ENCODE measurements at regions not wholly inside any gene's neighbourhood (a gene's known extent, or its start where the extent isn't known, plus 50 kb on each side); places are given as distances from the start of the nearest gene placed in this dataset.
"Not testable (repeated sequence)": the region's sequence is repeated elsewhere in the genome, so short reads cannot be mapped to it uniquely, and the experiment has no call there.

DNA sequence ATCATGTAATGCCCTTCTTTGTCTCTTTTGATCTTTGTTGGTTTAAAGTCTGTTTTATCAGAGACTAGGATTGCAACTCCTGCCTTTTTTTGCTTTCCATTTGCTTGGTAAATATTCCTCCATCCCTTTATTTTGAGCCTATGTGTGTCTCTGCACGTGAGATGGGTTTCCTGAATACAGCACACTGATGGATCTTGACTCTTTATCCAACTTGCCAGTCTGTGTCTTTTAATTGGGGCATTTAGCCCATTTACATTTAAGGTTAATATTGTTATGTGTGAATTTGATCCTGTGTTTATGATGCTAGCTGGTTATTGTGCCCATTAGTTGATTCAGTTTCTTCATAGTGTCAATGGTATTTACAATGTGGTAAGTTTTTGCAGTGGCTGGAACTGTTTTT, 72.7 kb downstream of the ADCYAP1 start:
- not testable (repeated sequence) for H3K9me3 ChIP-seq (ENCODE audit: insufficient read depth, low read depth, low read length); H3K27ac ChIP-seq (ENCODE audit: low read depth, low read length); H3K4ac ChIP-seq (ENCODE audit: low read depth, low read length); H3K36me3 ChIP-seq (ENCODE audit: control insufficient read depth in 1 of 2, insufficient read depth in 2 of 2, low read length in 2 of 2); H2AFZ ChIP-seq (ENCODE audit: insufficient read depth, low read length, poor library complexity); H2AK5ac ChIP-seq (ENCODE audit: low read length); H4K8ac ChIP-seq (ENCODE audit: low read depth, low read length); H3K23ac ChIP-seq (ENCODE audit: low read length); H3K4me2 ChIP-seq (ENCODE audit: low read length); H4K12ac ChIP-seq (ENCODE audit: low read depth, low read length); H3K4me3 ChIP-seq (ENCODE audit: low read depth, low read length); H2BK120ac ChIP-seq (ENCODE audit: insufficient read depth, low read length, poor library complexity); H3K18ac ChIP-seq (ENCODE audit: low read length); H3K27me3 ChIP-seq (ENCODE audit: insufficient read depth, low read length); H4K91ac ChIP-seq (ENCODE audit: low read depth, low read length); H3K14ac ChIP-seq (ENCODE audit: low read length); H3K79me1 ChIP-seq (ENCODE audit: low read length); H3K4me1 ChIP-seq (ENCODE audit: control insufficient read depth in 1 of 2, insufficient read depth in 2 of 2, low read length in 2 of 2); DNase-seq; H2BK12ac ChIP-seq (ENCODE audit: low read length); H3K79me2 ChIP-seq (ENCODE audit: control insufficient read depth, insufficient read depth, low read length, poor library complexity); H3K9ac ChIP-seq (ENCODE audit: low read length); H2BK5ac ChIP-seq (ENCODE audit: low read depth, low read length, poor library complexity)
- WGBS (ENCODE audit: extremely low coverage, insufficient coverage, insufficient read length): no CpG with 5 or more reads among the region's 1 CpG

DNA sequence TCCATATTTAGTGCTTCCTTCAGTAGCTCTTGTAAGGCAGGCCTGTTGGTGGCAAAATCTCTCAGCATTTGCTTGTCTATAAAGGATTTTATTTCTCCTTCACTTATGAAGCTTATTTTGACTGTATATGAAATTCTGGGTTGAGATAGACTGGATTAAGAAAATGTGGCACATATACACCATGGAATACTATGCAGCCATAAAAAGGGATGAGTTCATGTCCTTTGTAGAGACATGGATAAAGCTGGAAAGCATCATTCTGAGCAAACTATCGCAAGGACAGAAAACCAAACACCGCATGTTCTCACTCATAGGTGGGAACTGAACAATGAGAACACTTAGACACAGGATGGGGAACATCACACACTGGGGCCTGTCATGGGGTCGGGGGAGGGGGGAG, 73.1 kb downstream of the ADCYAP1 start:
- not testable (repeated sequence) for H2BK120ac ChIP-seq (ENCODE audit: insufficient read depth, low read length, poor library complexity); H4K91ac ChIP-seq (ENCODE audit: low read depth, low read length); H3K9me3 ChIP-seq (ENCODE audit: insufficient read depth, low read depth, low read length); H4K12ac ChIP-seq (ENCODE audit: low read depth, low read length); H3K9ac ChIP-seq (ENCODE audit: low read length); H3K14ac ChIP-seq (ENCODE audit: low read length); H3K23ac ChIP-seq (ENCODE audit: low read length); H4K8ac ChIP-seq (ENCODE audit: low read depth, low read length); H2AFZ ChIP-seq (ENCODE audit: insufficient read depth, low read length, poor library complexity); H3K79me1 ChIP-seq (ENCODE audit: low read length); H2AK5ac ChIP-seq (ENCODE audit: low read length); H3K4me3 ChIP-seq (ENCODE audit: low read depth, low read length); H2BK12ac ChIP-seq (ENCODE audit: low read length); H3K4ac ChIP-seq (ENCODE audit: low read depth, low read length); H3K18ac ChIP-seq (ENCODE audit: low read length); H3K4me1 ChIP-seq (ENCODE audit: control insufficient read depth in 1 of 2, insufficient read depth in 2 of 2, low read length in 2 of 2); DNase-seq; H3K27me3 ChIP-seq (ENCODE audit: insufficient read depth, low read length); H2BK5ac ChIP-seq (ENCODE audit: low read depth, low read length, poor library complexity); H3K79me2 ChIP-seq (ENCODE audit: control insufficient read depth, insufficient read depth, low read length, poor library complexity); H3K4me2 ChIP-seq (ENCODE audit: low read length); H3K36me3 ChIP-seq (ENCODE audit: control insufficient read depth in 1 of 2, insufficient read depth in 2 of 2, low read length in 2 of 2); H3K27ac ChIP-seq (ENCODE audit: low read depth, low read length)
- no CpG with 5 or more reads among the region's 3 CpGs for WGBS (ENCODE audit: extremely low coverage, insufficient coverage, insufficient read length)

DNA sequence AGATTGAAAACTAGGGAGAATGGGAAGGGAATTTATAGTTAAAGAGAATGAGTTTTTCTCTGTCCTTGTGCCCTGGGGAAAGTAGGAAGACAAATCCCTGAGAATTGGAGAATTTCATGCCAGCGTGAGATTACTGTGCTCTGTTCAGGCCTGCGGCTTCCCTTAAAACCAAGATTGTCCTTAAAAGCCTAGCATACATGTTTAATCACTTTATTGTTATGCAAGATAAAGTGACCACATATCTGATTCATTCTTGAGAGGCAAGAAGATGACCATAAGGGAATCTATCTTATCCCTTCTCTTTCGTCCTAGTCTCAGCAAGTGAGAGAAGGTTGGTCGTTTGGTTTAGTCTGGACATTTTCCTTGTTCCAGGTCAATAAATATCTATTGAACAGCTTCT, 75.9 kb downstream of the ADCYAP1 start:
- no peak overlapping the region for H2AK5ac ChIP-seq (ENCODE audit: low read length)

DNA sequence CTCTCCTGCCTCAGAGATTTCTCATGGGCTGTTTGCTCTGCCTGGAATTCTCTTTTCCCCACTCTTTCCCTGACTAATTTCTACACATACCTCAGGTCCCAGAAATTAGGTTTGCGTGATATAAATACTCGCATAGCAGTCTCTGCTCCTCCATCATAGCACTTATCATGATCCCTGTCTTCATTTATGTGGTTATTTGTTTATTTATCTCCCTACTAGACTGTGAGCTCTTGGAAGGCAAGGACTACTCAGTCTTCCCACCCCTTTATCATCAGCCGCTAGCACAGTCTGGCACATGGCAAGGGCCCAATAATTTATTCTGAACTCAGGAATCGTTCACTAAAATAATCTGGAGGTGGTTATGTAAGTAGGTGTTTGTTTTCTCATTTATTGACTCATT, 79.3 kb downstream of the ADCYAP1 start:
- Histone ChIP-seq H4K91ac (ENCODE audit: low read depth, low read length) (no peak overlapping the region), H3K79me2 (ENCODE audit: control insufficient read depth, insufficient read depth, low read length, poor library complexity) (no peaks in the 10 kb centered on the region), H4K8ac (ENCODE audit: low read depth, low read length) (no peak overlapping the region), H3K4me3 (ENCODE audit: low read depth, low read length) (no peak overlapping the region), H2BK5ac (ENCODE audit: low read depth, low read length, poor library complexity) (no peak overlapping the region), H2AFZ (ENCODE audit: insufficient read depth, low read length, poor library complexity) (no peak overlapping the region), H3K36me3 (ENCODE audit: control insufficient read depth in 1 of 2, insufficient read depth in 2 of 2, low read length in 2 of 2) (peaks cover 0 to 7% of the 10 kb centered on the region in 2 experiments), H3K23ac (ENCODE audit: low read length) (no peak overlapping the region), H2AK5ac (ENCODE audit: low read length) (no peak overlapping the region), H3K18ac (ENCODE audit: low read length) (no peak overlapping the region), H2BK12ac (ENCODE audit: low read length) (no peak overlapping the region), H3K4me2 (ENCODE audit: low read length) (no peak overlapping the region), H3K79me1 (ENCODE audit: low read length) (peaks cover 2% of the 10 kb centered on the region), H3K9me3 (ENCODE audit: insufficient read depth, low read depth, low read length) (peaks cover 3% of the 10 kb centered on the region), H3K27me3 (ENCODE audit: insufficient read depth, low read length) (no peaks in the 10 kb centered on the region), H3K14ac (ENCODE audit: low read length) (no peak overlapping the region), H2BK120ac (ENCODE audit: insufficient read depth, low read length, poor library complexity) (no peak overlapping the region), H4K12ac (ENCODE audit: low read depth, low read length) (no peak overlapping the region), H3K9ac (ENCODE audit: low read length) (no peak overlapping the region), H3K4me1 (ENCODE audit: control insufficient read depth in 1 of 2, insufficient read depth in 2 of 2, low read length in 2 of 2) (peaks cover 2 to 3% of the 10 kb centered on the region in 2 experiments), H3K4ac (ENCODE audit: low read depth, low read length) (no peak overlapping the region), H3K27ac (ENCODE audit: low read depth, low read length) (no peak overlapping the region)
- no peak for DNase-seq
- WGBS (ENCODE audit: extremely low coverage, insufficient coverage, insufficient read length): no CpG with 5 or more reads among the region's 4 CpGs

More for the DNA sequence above, 75.9 kb downstream of the ADCYAP1 start:
- no peak overlapping the region for H2BK5ac ChIP-seq (ENCODE audit: low read depth, low read length, poor library complexity)
- H2BK12ac ChIP-seq (ENCODE audit: low read length): no peak overlapping the region
- no peak overlapping the region for H2AFZ ChIP-seq (ENCODE audit: insufficient read depth, low read length, poor library complexity)
- no peak overlapping the region for H3K4ac ChIP-seq (ENCODE audit: low read depth, low read length)
- no peaks in the 10 kb centered on the region for H3K27me3 ChIP-seq (ENCODE audit: insufficient read depth, low read length)
- no peak overlapping the region for H3K23ac ChIP-seq (ENCODE audit: low read length)
- DNase-seq: no peak
- no peaks in the 10 kb centered on the region for H3K79me2 ChIP-seq (ENCODE audit: control insufficient read depth, insufficient read depth, low read length, poor library complexity)
- no peaks in the 10 kb centered on the region for H3K9me3 ChIP-seq (ENCODE audit: insufficient read depth, low read depth, low read length)
- WGBS (ENCODE audit: extremely low coverage, insufficient coverage, insufficient read length): no CpG with 5 or more reads among the region's 4 CpGs
- H3K36me3 ChIP-seq (ENCODE audit: control insufficient read depth in 1 of 2, insufficient read depth in 2 of 2, low read length in 2 of 2): peaks cover 0 to 7% of the 10 kb centered on the region in 2 experiments
- H4K12ac ChIP-seq (ENCODE audit: low read depth, low read length): no peak overlapping the region
- no peak overlapping the region for H4K91ac ChIP-seq (ENCODE audit: low read depth, low read length)
- no peak overlapping the region for H3K18ac ChIP-seq (ENCODE audit: low read length)
- no peak overlapping the region for H2BK120ac ChIP-seq (ENCODE audit: insufficient read depth, low read length, poor library complexity)
- H3K4me3 ChIP-seq (ENCODE audit: low read depth, low read length): no peak overlapping the region
- H3K9ac ChIP-seq (ENCODE audit: low read length): no peak overlapping the region
- no peak overlapping the region for H3K14ac ChIP-seq (ENCODE audit: low read length)
- H3K4me2 ChIP-seq (ENCODE audit: low read length): no peak overlapping the region
- no peak overlapping the region for H3K27ac ChIP-seq (ENCODE audit: low read depth, low read length)
- H4K8ac ChIP-seq (ENCODE audit: low read depth, low read length): no peak overlapping the region
- no peaks in the 10 kb centered on the region for H3K79me1 ChIP-seq (ENCODE audit: low read length)
- peaks cover 0 to 2% of the 10 kb centered on the region in 2 experiments for H3K4me1 ChIP-seq (ENCODE audit: control insufficient read depth in 1 of 2, insufficient read depth in 2 of 2, low read length in 2 of 2)

Data from trophoblast cell (in vitro differentiated cells and primary cell).